ENCODE measurements at regions not wholly inside any gene's neighbourhood (a gene's known extent, or its start where the extent isn't known, plus 50 kb on each side); places are given as distances from the start of the nearest gene placed in this dataset.

- POLR2A ChIA-PET, result no interaction called here
- no peaks in the 10 kb centered on the region for H3K4me1 Mint-ChIP-seq
Observed at GRCh38 chr2:146437712-146438111, 1407.1 kb upstream of the ACVR2A start.

More at GRCh38 chr2:146437712-146438111, 1407.1 kb upstream of the ACVR2A start:
- Histone ChIP-seq H3K4me2 (replicated peaks; ENCODE audit: low read depth, low read length, poor library complexity, severe bottlenecking) (no peak overlapping the region), H3K9ac (ENCODE audit: low read length) (no peak overlapping the region), H2AFZ (ENCODE audit: insufficient read depth, low read depth, low read length, poor library complexity, severe bottlenecking) (no peak overlapping the region), H3K36me3 (replicated peaks in 1 of 2; ENCODE audit: control extremely low read depth in 1 of 2, control insufficient read depth in 1 of 2, extremely low read depth in 1 of 2, insufficient read depth in 2 of 2, low read length in 1 of 2) (no peaks in the 10 kb centered on the region), H3K9me3 (ENCODE audit: control extremely low read depth in 1 of 3, control insufficient read depth in 2 of 3, insufficient read depth in 1 of 3, low read length in 2 of 3) (peaks cover 0 to 1% (median 0%) of the 10 kb centered on the region in 3 donors), H3K27me3 (replicated peaks in 1 of 4; ENCODE audit: control extremely low read depth in 1 of 4, control insufficient read depth in 3 of 4, insufficient read depth in 4 of 4, low read length in 3 of 4) (no peaks in the 10 kb centered on the region), H3K27ac (ENCODE audit: low read length in 2 of 2) (no peak overlapping the region), H3K4me3 (ENCODE audit: control extremely low read depth in 1 of 5, extremely low read depth in 1 of 5, insufficient read depth in 1 of 5, low read depth in 2 of 5, low read length in 4 of 5) (no peak overlapping the region), H3K4me1 (ENCODE audit: control insufficient read depth in 2 of 2, insufficient read depth in 2 of 2, low read length in 2 of 2) (no peaks in the 10 kb centered on the region), H4K20me1 (ENCODE audit: control insufficient read depth, insufficient read depth, low read length, poor library complexity, severe bottlenecking) (no peaks in the 10 kb centered on the region), H3K79me2 (ENCODE audit: control insufficient read depth, insufficient read depth, low read length) (no peaks in the 10 kb centered on the region)
- ATAC-seq (ENCODE audit: low read depth) (no peak), DNase-seq (no peak)
- intact Hi-C loops (cut with micrococcal nuclease), result no loop called here
- Mint-ChIP-seq H3K27me3 (no peaks in the 10 kb centered on the region), H3K27ac (no peak overlapping the region), H3K9me3 (ENCODE audit: insufficient read depth) (no peaks in the 10 kb centered on the region), H3K4me3 (no peak overlapping the region)
- CTCF ChIA-PET, result no interaction called here
- TF ChIP-seq CTCF (IDR thresholded peaks at IDR 0.05), result no peak
- no peak for TF ChIP-seq EZH2 (IDR thresholded peaks at IDR 0.05; ENCODE audit: borderline replicate concordance, insufficient read depth, low read depth, low read length, poor library complexity, severe bottlenecking)
- no CpG with 5 or more reads among the region's 2 CpGs for WGBS (ENCODE audit: insufficient coverage)
